ENCODE measurements at regions not wholly inside any gene's neighbourhood (a gene's known extent, or its start where the extent isn't known, plus 50 kb on each side); places are given as distances from the start of the nearest gene placed in this dataset.

DNA sequence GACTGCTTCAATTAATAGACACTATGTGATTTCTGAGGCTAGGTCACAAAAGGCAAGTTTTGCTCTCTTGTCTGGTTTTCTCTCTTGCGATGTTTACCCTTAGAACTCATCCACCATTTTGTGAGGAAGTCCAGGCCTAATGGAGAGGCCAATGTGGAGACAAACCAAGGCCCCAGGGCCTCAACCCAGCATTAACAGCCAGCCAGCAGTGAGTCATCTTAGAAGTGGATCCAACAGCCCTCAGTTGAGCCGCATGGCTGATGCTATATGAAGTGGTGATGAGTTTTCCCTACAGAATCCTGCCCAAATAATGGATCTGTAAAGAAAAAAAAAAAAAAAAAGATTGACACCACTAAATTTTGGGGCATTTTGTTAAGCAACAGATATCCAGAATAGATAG, 95.1 kb downstream of the DNTTIP2 start:
- no peak for DNase-seq

DNA sequence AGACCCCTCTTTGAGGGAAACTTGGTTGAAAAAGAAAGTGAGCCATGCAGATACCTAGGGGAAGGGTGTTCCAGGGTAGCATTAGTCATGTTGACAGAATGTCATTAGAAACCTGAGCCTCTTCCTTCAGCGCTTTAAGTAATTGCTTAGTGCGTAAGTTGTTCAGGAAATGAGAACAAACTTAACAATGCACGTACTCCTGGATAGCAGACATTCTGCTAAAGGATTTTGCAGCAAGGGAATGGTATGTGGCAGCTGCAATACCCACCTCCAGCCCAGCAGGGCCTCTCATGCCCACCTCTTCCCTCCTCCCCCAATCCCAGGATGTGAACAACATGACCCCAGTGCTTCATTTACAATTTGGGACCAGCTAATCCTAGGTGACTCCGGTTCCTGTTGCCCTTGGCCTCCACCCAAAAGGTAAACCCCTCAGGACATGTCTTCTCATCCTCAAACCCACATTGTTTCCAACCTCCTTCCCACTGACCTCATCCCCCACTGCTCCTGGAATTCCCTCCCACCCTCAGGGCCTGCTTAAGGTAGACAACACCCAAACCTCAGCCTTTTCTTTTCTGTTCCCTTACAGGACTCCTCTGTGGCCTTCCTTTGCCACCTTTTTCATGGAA, 98.0 kb upstream of the BCAR3 start:
- Histone ChIP-seq H3K9me3 (no peaks in the 10 kb centered on the region), H3K27me3 (no peaks in the 10 kb centered on the region), H3K36me3 (no peaks in the 10 kb centered on the region), H3K4me1 (no peaks in the 10 kb centered on the region), H3K27ac (no peak overlapping the region), H3K4me3 (replicated peaks in 1 of 3) (no peak overlapping the region)
- TF ChIP-seq, protein P1, sequence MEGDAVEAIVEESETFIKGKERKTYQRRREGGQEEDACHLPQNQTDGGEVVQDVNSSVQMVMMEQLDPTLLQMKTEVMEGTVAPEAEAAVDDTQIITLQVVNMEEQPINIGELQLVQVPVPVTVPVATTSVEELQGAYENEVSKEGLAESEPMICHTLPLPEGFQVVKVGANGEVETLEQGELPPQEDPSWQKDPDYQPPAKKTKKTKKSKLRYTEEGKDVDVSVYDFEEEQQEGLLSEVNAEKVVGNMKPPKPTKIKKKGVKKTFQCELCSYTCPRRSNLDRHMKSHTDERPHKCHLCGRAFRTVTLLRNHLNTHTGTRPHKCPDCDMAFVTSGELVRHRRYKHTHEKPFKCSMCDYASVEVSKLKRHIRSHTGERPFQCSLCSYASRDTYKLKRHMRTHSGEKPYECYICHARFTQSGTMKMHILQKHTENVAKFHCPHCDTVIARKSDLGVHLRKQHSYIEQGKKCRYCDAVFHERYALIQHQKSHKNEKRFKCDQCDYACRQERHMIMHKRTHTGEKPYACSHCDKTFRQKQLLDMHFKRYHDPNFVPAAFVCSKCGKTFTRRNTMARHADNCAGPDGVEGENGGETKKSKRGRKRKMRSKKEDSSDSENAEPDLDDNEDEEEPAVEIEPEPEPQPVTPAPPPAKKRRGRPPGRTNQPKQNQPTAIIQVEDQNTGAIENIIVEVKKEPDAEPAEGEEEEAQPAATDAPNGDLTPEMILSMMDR (IDR thresholded peaks at IDR 0.05), result no peak
- no peak for TF ChIP-seq POLR2A (IDR thresholded peaks at IDR 0.05)
- DNase-seq, result no peak
- WGBS, 2 donors, result 65 to 91% methylated on average over 4 of the region's 4 CpGs
- intact Hi-C loops (cut with DNase I), result no loop called here

More for the DNA sequence above, 95.1 kb downstream of the DNTTIP2 start:
- Histone ChIP-seq H3K27ac (no peak overlapping the region), H3K36me3 (no peaks in the 10 kb centered on the region), H3K4me1 (peaks cover 0 to 3% of the 10 kb centered on the region in 2 donors), H3K4me3 (replicated peaks in 1 of 3) (no peak overlapping the region), H3K27me3 (no peaks in the 10 kb centered on the region), H3K9me3 (no peaks in the 10 kb centered on the region)
- WGBS, 2 donors, result 97 to 99% methylated on average over 2 of the region's 2 CpGs
- intact Hi-C loops (cut with DNase I), result no loop called here
- TF ChIP-seq, protein P1 (IDR thresholded peaks at IDR 0.05), result no peak
- TF ChIP-seq POLR2A (IDR thresholded peaks at IDR 0.05), result no peak

DNA sequence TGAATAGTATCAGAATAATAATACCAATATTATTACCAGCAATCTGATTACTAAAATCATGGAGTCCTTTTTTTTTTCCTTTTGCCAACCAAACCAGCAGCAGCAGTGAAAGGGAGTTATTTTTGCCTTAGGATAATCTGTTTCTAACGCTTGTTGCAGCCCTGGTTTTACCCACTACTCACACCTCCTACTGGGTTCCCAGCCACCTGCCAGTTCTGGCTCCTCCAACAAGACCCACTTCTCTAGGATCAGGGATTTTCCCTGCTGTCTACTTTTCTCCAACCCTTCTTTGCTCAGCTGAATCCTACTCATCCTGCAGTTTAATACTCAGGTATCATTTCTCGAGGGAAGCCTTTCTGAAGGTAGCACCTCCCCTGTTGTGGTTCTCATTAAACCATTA, 96.8 kb upstream of the BCAR3 start:
- intact Hi-C loops (cut with DNase I), result no loop called here
- no peak for DNase-seq
- no peaks in the 10 kb centered on the region for H3K36me3 ChIP-seq
- H3K27me3 ChIP-seq, result no peaks in the 10 kb centered on the region
- H3K4me3 ChIP-seq (replicated peaks in 1 of 3), result no peak overlapping the region
- no peak overlapping the region for H3K27ac ChIP-seq
- WGBS, 2 donors, result 94 to 98% methylated on average over 2 of the region's 2 CpGs
- no peaks in the 10 kb centered on the region for H3K9me3 ChIP-seq
- TF ChIP-seq, protein P1 (IDR thresholded peaks at IDR 0.05), result no peak
- no peak for TF ChIP-seq POLR2A (IDR thresholded peaks at IDR 0.05)
- no peaks in the 10 kb centered on the region for H3K4me1 ChIP-seq

DNA sequence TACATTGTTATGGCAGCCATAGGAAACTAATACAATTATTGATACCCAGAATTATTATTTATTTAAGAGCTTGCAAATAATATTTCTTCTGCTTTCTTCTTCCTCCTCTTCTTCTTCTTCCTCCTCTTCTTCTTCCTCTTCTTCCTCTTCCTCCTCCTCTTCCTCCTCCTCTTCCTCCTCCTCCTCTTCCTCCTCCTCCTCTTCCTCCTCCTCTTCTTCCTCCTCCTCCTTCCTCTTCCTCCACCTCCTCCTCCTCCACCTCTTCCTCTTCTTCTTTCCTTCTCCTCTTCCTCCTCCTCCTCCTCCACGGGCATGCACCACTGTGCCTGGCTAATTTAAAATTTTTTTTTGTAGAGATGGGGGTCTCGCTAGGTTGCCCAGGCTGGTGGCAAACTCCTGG, 95.6 kb upstream of the BCAR3 start:
- H3K27ac ChIP-seq, result no peak overlapping the region
- no peak for DNase-seq
- no peaks in the 10 kb centered on the region for H3K9me3 ChIP-seq
- no peak for TF ChIP-seq POLR2A (IDR thresholded peaks at IDR 0.05)
- TF ChIP-seq, protein P1 (IDR thresholded peaks at IDR 0.05), result no peak
- intact Hi-C loops (cut with DNase I), result no loop called here
- no peak overlapping the region for H3K4me3 ChIP-seq (replicated peaks in 1 of 3)
- H3K4me1 ChIP-seq, result no peaks in the 10 kb centered on the region
- H3K27me3 ChIP-seq, result no peaks in the 10 kb centered on the region
- 84 to 96% methylated on average over 2 of the region's 2 CpGs for WGBS, 2 donors
- H3K36me3 ChIP-seq, result no peaks in the 10 kb centered on the region

DNA sequence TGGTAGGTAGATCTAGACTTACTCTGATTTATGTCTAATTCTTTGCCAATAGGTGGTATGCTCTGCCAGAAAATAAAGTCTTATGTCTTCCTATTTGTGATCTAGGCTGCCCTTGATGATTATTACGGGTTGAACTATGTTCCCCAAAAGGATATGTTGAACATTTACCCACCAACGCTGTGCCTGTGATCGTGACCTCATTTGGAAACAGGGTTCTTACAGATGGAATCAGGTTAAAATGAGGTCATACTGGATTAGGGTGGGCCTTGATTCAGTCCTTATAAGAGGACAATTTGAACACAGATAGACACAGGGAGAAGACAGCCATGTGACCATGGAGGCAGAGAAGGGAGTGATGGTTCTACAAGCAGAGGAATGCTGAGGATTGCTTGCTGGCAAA, 95.1 kb upstream of the BCAR3 start:
- Histone ChIP-seq H3K36me3 (no peaks in the 10 kb centered on the region), H3K27ac (no peak overlapping the region), H3K9me3 (no peaks in the 10 kb centered on the region), H3K4me1 (no peaks in the 10 kb centered on the region), H3K27me3 (no peaks in the 10 kb centered on the region), H3K4me3 (replicated peaks in 1 of 3) (no peak overlapping the region)
- WGBS, 2 donors, result 88 to 96% methylated on average over 3 of the region's 3 CpGs
- no peak for TF ChIP-seq POLR2A (IDR thresholded peaks at IDR 0.05)
- TF ChIP-seq, protein P1 (IDR thresholded peaks at IDR 0.05), result no peak
- intact Hi-C loops (cut with DNase I), result no loop called here
- DNase-seq, result no peak
